ENCODE measurements at regions not wholly inside any gene's neighbourhood (a gene's known extent, or its start where the extent isn't known, plus 50 kb on each side); places are given as distances from the start of the nearest gene placed in this dataset.
"Not testable (repeated sequence)": the region's sequence is repeated elsewhere in the genome, so short reads cannot be mapped to it uniquely, and the experiment has no call there.

DNA sequence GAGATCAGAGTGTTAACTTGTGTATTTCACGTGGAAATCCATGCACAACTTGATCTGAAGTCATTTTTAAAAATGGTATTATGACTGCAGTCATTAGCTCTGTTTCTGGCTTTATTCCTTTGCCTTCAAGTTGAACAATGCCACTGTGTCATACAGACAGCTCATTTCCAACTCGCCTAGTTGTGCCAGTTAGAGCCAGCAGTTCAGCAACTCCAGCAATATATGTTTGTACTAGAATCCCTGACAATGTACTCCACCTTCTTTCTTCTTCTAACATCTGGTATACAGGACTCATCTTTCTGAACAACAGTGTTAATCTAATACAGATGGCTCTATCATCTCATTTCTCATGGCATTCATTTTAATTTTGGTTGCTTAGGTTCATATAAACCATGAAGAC, 418.3 kb upstream of the POU3F2 start:
- H3K27me3 ChIP-seq (ENCODE audit: insufficient read depth, low read length, poor library complexity, severe bottlenecking) = no peaks in the 10 kb centered on the region
- no peaks in the 10 kb centered on the region for H3K4me1 ChIP-seq (ENCODE audit: insufficient read depth, low read length, poor library complexity, severe bottlenecking)
- no peak overlapping the region for H3K4me3 ChIP-seq (ENCODE audit: low read length, poor library complexity, severe bottlenecking)
- H3K9ac ChIP-seq (ENCODE audit: low read depth, low read length, poor library complexity, severe bottlenecking) = no peak overlapping the region
- H3K36me3 ChIP-seq (ENCODE audit: insufficient read depth, low read length) = no peaks in the 10 kb centered on the region
- no peak overlapping the region for H3K4me2 ChIP-seq (ENCODE audit: low read depth, low read length, poor library complexity, severe bottlenecking)
- H2AFZ ChIP-seq (ENCODE audit: low read length) = no peak overlapping the region
- no peak for TF ChIP-seq EZH2phosphoT487 (IDR thresholded peaks at IDR 0.05; ENCODE audit: borderline replicate concordance)
- TF ChIP-seq, protein P1, sequence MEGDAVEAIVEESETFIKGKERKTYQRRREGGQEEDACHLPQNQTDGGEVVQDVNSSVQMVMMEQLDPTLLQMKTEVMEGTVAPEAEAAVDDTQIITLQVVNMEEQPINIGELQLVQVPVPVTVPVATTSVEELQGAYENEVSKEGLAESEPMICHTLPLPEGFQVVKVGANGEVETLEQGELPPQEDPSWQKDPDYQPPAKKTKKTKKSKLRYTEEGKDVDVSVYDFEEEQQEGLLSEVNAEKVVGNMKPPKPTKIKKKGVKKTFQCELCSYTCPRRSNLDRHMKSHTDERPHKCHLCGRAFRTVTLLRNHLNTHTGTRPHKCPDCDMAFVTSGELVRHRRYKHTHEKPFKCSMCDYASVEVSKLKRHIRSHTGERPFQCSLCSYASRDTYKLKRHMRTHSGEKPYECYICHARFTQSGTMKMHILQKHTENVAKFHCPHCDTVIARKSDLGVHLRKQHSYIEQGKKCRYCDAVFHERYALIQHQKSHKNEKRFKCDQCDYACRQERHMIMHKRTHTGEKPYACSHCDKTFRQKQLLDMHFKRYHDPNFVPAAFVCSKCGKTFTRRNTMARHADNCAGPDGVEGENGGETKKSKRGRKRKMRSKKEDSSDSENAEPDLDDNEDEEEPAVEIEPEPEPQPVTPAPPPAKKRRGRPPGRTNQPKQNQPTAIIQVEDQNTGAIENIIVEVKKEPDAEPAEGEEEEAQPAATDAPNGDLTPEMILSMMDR (conservative IDR thresholded peaks at IDR 0.05; ENCODE audit: low read length) = no peak
- no peaks in the 10 kb centered on the region for H4K20me1 ChIP-seq (ENCODE audit: insufficient read depth, low read length, poor library complexity, severe bottlenecking)
- no peaks in the 10 kb centered on the region for H3K79me2 ChIP-seq (ENCODE audit: insufficient read depth, low read length)
- H3F3A ChIP-seq (ENCODE audit: low read depth) = no peaks in the 10 kb centered on the region
- no peaks in the 10 kb centered on the region for H3K9me2 ChIP-seq (replicated peaks; ENCODE audit: low read depth, low read length)
- H3K9me3 ChIP-seq (ENCODE audit: insufficient read depth, low read depth, low read length) = no peaks in the 10 kb centered on the region

DNA sequence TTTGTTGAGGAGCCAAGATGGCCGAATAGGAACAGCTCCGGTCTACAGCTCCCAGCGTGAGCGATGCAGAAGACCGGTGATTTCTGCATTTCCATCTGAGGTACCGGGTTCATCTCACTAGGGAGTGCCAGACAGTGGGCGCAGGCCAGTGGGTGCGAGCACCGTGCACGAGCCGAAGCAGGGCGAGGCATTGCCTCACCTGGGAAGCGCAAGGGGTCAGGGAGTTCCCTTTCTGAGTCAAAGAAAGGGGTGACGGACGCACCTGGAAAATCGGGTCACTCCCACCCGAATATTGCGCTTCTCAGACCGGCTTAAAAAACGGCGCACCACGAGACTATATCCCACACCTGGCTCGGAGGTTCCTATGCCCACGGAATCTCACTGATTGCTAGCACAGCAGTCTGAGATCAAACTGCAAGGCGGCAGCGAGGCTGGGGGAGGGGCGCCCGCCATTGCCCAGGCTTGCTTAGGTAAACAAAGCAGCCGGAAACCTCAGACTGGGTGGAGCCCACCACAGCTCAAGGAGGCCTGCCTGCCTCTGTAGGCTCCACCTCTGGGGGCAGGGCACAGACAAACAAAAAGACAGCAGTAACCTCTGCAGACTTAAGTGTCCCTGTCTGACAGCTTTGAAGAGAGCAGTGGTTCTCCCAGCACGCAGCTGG, 417.7 kb upstream of the POU3F2 start:
- not testable (repeated sequence) for H3K4me3 ChIP-seq (ENCODE audit: low read length, poor library complexity, severe bottlenecking); H3K9ac ChIP-seq (ENCODE audit: low read depth, low read length, poor library complexity, severe bottlenecking); H3K36me3 ChIP-seq (ENCODE audit: insufficient read depth, low read length); H3F3A ChIP-seq (ENCODE audit: low read depth); H2AFZ ChIP-seq (ENCODE audit: low read length); H3K9me3 ChIP-seq (ENCODE audit: insufficient read depth, low read depth, low read length); H3K27me3 ChIP-seq (ENCODE audit: insufficient read depth, low read length, poor library complexity, severe bottlenecking); H3K9me2 ChIP-seq (replicated peaks; ENCODE audit: low read depth, low read length); H3K4me2 ChIP-seq (ENCODE audit: low read depth, low read length, poor library complexity, severe bottlenecking); H4K20me1 ChIP-seq (ENCODE audit: insufficient read depth, low read length, poor library complexity, severe bottlenecking); H3K4me1 ChIP-seq (ENCODE audit: insufficient read depth, low read length, poor library complexity, severe bottlenecking); H3K79me2 ChIP-seq (ENCODE audit: insufficient read depth, low read length)

DNA sequence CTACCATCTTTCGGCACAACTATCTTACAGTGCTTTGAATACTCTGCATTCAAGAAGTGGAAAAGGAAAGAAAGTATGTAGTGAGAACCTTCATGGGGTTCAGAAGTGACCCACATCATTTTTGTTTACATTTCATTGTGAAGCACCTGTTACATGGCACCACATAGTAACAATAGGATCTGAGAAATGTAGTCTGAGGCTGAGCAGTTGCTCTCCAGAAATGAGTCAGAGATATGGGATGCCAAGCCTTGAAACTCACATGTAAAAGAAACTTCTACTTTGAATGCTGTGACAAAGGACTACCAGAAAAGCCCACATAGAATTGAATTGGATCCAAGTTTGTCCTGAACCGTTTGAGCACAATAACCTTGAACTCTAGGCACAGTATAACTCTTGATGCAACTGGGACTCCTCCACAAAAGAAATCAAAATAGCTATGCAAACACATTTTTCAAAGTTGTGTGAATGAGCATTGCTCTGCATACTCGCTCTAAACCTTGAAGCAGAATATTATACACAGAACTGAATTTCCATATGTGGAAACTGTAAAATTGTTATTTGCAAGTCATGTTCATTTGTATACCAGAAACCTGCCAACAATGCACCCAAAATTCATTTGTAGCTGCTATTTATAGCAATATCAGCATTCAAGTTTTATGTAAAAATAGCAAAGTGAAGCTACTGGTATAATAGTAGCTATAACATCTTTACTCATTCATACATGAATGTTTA, 400.9 kb upstream of the POU3F2 start:
- H3K36me3 ChIP-seq (ENCODE audit: insufficient read depth, low read length) = no peaks in the 10 kb centered on the region
- H3K79me2 ChIP-seq (ENCODE audit: insufficient read depth, low read length) = no peaks in the 10 kb centered on the region
- H3K27me3 ChIP-seq (ENCODE audit: insufficient read depth, low read length, poor library complexity, severe bottlenecking) = no peaks in the 10 kb centered on the region
- no peak overlapping the region for H3K4me3 ChIP-seq (ENCODE audit: low read length, poor library complexity, severe bottlenecking)
- no peaks in the 10 kb centered on the region for H4K20me1 ChIP-seq (ENCODE audit: insufficient read depth, low read length, poor library complexity, severe bottlenecking)
- no peaks in the 10 kb centered on the region for H3K9me2 ChIP-seq (replicated peaks; ENCODE audit: low read depth, low read length)
- H3F3A ChIP-seq (ENCODE audit: low read depth) = no peaks in the 10 kb centered on the region
- no peaks in the 10 kb centered on the region for H3K9me3 ChIP-seq (ENCODE audit: insufficient read depth, low read depth, low read length)
- H3K4me2 ChIP-seq (ENCODE audit: low read depth, low read length, poor library complexity, severe bottlenecking) = no peak overlapping the region
- no peaks in the 10 kb centered on the region for H3K4me1 ChIP-seq (ENCODE audit: insufficient read depth, low read length, poor library complexity, severe bottlenecking)
- no peak overlapping the region for H2AFZ ChIP-seq (ENCODE audit: low read length)
- no peak for TF ChIP-seq EZH2phosphoT487 (IDR thresholded peaks at IDR 0.05; ENCODE audit: borderline replicate concordance)
- TF ChIP-seq, protein P1 (conservative IDR thresholded peaks at IDR 0.05; ENCODE audit: low read length) = no peak
- no peak overlapping the region for H3K9ac ChIP-seq (ENCODE audit: low read depth, low read length, poor library complexity, severe bottlenecking)

DNA sequence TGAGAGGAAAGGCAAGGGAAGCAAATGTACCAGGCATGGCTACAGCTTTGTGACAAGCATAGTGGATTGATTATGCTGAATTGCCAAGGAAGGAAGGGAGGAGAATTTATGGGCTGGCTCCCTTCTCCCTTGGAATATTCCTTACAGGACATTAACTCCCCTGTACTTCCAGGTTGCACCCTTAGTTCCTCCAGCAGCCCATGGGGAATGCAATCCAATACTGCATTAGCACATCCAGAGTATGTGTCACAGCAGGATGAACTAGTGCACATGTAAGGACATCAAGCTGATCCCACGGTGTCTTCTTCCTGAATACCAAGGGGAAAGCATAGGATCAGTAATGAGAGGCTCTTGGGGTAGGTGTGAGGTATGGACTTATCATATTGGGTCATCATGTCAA, 390.7 kb upstream of the POU3F2 start:
- Histone ChIP-seq H3K9me3 (ENCODE audit: insufficient read depth, low read depth, low read length) (no peaks in the 10 kb centered on the region), H4K20me1 (ENCODE audit: insufficient read depth, low read length, poor library complexity, severe bottlenecking) (no peaks in the 10 kb centered on the region), H3K4me2 (ENCODE audit: low read depth, low read length, poor library complexity, severe bottlenecking) (no peak overlapping the region), H3K27me3 (ENCODE audit: insufficient read depth, low read length, poor library complexity, severe bottlenecking) (no peaks in the 10 kb centered on the region), H3K4me1 (ENCODE audit: insufficient read depth, low read length, poor library complexity, severe bottlenecking) (no peaks in the 10 kb centered on the region), H3K4me3 (ENCODE audit: low read length, poor library complexity, severe bottlenecking) (no peak overlapping the region), H2AFZ (ENCODE audit: low read length) (no peak overlapping the region), H3K9ac (ENCODE audit: low read depth, low read length, poor library complexity, severe bottlenecking) (no peak overlapping the region), H3F3A (ENCODE audit: low read depth) (no peaks in the 10 kb centered on the region), H3K79me2 (ENCODE audit: insufficient read depth, low read length) (no peaks in the 10 kb centered on the region), H3K36me3 (ENCODE audit: insufficient read depth, low read length) (no peaks in the 10 kb centered on the region), H3K9me2 (replicated peaks; ENCODE audit: low read depth, low read length) (no peaks in the 10 kb centered on the region)
- TF ChIP-seq, protein P1 (conservative IDR thresholded peaks at IDR 0.05; ENCODE audit: low read length) = no peak
- no peak for TF ChIP-seq EZH2phosphoT487 (IDR thresholded peaks at IDR 0.05; ENCODE audit: borderline replicate concordance)
